Brain microvascular endothelial cell (primary cell): ENCODE measurements at regions not wholly inside any gene's neighbourhood (a gene's known extent, or its start where the extent isn't known, plus 50 kb on each side); places are given as distances from the start of the nearest gene placed in this dataset.

Experiments used
- DNase-seq: peaks from one replicate; pipeline ENCODE4 v3.0.0-alpha.2; 2020
- H3K27ac ChIP-seq: fragments of 250-450 bp; sonication (Bioruptor Pico); 2 replicates; pipeline ENCODE4 v1.5.1; 2020; ENCODE audit warnings: mild to moderate bottlenecking, moderate library complexity
- H3K27me3 ChIP-seq: fragments of 250-450 bp; sonication (Bioruptor Pico); replicated peaks from 2 replicates; pipeline ENCODE4 v1.5.1; 2020; ENCODE audit warnings: mild to moderate bottlenecking
- H3K36me3 ChIP-seq: fragments of 250-450 bp; sonication (Bioruptor Pico); replicated peaks from 2 replicates; pipeline ENCODE4 v1.5.1; 2020; ENCODE audit warnings: mild to moderate bottlenecking
- H3K4me3 ChIP-seq: 2 replicates; pipeline ENCODE4 v1.5.1; 2011; ENCODE audit warnings: low read depth, mild to moderate bottlenecking, control low read depth, low read length, moderate library complexity
- CTCF ChIP-seq: IDR thresholded peaks from 2 replicates; pipeline ENCODE4 v1.5.1; 2011; ENCODE audit warnings: low read depth, mild to moderate bottlenecking, moderate library complexity, low read length, control low read depth, inconsistent platforms; ENCODE audit errors: missing control alignments
- in situ Hi-C: cut with HindIII; loops from 2 replicates; pipeline ENCODE4 v1.10.0; 2017; ENCODE audit warnings: low sequenced_read_pairs, low pct_ligation_motif_present

DNA sequence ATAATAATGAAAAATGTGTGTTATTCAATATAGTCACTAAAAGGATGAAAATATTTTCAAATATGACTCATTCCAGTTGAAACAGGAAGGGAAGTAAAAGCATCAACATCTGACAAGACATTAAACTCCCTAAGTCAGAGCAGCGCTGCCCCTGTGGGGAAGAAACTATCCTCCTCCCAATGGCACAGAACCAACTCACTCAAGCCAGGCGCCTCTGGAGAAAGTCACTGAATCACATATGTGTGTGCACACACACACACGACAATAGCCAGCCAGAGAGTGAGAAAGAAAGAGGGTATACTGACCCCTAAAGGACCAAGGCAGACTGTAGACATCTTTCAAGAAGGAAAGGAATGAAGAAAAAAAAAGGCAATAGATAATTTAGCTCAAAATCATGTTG is 126.9 kb downstream of the SETD4 start:
- peak; percentile 79 for DNase-seq

DNA sequence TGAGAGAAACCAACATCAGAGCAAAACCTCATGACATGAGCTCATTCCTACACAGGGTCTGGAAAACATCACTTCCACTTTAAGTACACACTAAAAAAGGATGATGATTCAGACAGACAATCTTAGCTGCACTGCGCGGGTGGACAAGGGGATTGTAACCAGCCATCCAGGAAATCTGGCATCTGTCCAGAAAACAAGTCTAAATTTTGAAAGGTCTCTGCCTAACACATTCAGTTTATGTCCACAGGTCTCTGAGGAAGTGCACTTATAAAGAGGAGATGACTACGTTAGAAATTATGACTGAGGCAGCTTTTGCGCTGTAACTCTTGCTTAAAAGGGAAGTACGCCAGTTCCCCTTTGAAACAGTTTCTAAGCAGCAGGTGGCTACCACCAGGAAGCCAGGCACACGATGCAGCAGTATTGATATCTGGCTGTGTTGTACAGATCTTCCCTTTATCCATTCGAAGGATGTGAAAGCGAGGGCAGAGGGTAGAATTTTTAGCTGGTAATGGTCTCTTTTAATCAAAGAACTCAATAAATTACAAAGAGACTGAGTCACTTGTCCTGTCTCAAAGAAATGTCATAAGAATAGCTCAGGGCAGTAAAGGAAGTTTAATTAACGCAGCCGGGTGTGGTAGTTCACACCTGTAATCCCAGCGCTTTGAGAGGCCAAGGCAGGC is 128.0 kb downstream of the SETD4 start:
- peak; percentile 84 for DNase-seq
- in situ Hi-C loops: no loop called here
- Histone ChIP-seq H3K27me3 (no peaks in the 10 kb centered on the region), H3K27ac (peak overlapping the region; percentile 68), H3K4me3 (no peak overlapping the region), H3K36me3 (no peaks in the 10 kb centered on the region)
- no peak for TF ChIP-seq CTCF

More for the DNA sequence above, 126.9 kb downstream of the SETD4 start:
- H3K36me3 ChIP-seq: no peaks in the 10 kb centered on the region
- peak overlapping the region; percentile 68 for H3K27ac ChIP-seq
- TF ChIP-seq CTCF: peak; percentile 64
- no peak overlapping the region for H3K4me3 ChIP-seq
- in situ Hi-C loops: no loop called here
- H3K27me3 ChIP-seq: no peaks in the 10 kb centered on the region

GRCh38 chr21:35929901-35930300 is 130.4 kb downstream of the SETD4 start:
- Histone ChIP-seq H3K36me3 (no peaks in the 10 kb centered on the region), H3K27me3 (no peaks in the 10 kb centered on the region), H3K4me3 (no peak overlapping the region), H3K27ac (no peak overlapping the region)
- in situ Hi-C loops: no loop called here
- no peak for DNase-seq
- no peak for TF ChIP-seq CTCF

DNA sequence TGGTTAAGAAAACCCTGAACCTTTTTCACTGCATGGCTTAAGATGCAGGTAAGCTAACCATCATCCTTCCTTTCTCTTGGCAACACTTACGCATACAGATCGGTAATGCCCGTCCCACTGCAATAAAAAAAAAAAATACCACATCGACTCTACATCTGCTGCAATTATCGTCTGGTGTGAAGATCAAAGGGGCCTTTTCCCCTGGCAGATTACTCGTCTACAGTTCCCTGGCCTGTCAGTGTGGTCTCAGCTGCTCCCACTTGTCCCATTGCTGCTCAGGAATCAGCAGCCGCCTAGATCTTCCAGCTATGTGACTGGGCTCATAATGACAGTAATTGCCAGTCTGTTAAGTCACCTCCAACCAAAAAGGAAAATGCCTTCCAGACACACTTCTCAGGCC is 133.1 kb downstream of the SETD4 start:
- no peak for TF ChIP-seq CTCF
- DNase-seq: no peak
- Histone ChIP-seq H3K27me3 (no peaks in the 10 kb centered on the region), H3K27ac (no peak overlapping the region), H3K36me3 (no peaks in the 10 kb centered on the region), H3K4me3 (no peak overlapping the region)
- in situ Hi-C loops: no loop called here

GRCh38 chr21:35926003-35926740 is 134.2 kb downstream of the SETD4 start:
- Histone ChIP-seq H3K4me3 (no peak overlapping the region), H3K27ac (no peak overlapping the region), H3K36me3 (no peaks in the 10 kb centered on the region), H3K27me3 (no peaks in the 10 kb centered on the region)
- in situ Hi-C loops: no loop called here
- DNase-seq: no peak
- no peak for TF ChIP-seq CTCF
